Upper lobe of right lung (tissue), 1 donor: ENCODE measurements at regions not wholly inside any gene's neighbourhood (a gene's known extent, or its start where the extent isn't known, plus 50 kb on each side); places are given as distances from the start of the nearest gene placed in this dataset.

Experiments
- ATAC-seq: fragments of 200-7000 bp; cut with Tn5 transposase; one replicate; pipeline ENCODE4 v1.9.1; 2020; ENCODE audit warnings: mild to moderate bottlenecking, moderate library complexity
- DNase-seq: peaks from one replicate; pipeline ENCODE4 v3.0.0-alpha.2; 2020
- H3K27ac ChIP-seq: fragments of 200-600 bp; one replicate; pipeline ENCODE4 v1.8.0; 2022
- H3K27me3 ChIP-seq: fragments of 200-600 bp; one replicate; pipeline ENCODE4 v1.8.0; 2022; ENCODE audit warnings: mild to moderate bottlenecking
- H3K36me3 ChIP-seq: fragments of 200-600 bp; one replicate; pipeline ENCODE4 v1.8.0; 2022
- H3K4me1 ChIP-seq: fragments of 200-600 bp; one replicate; pipeline ENCODE4 v1.8.0; 2022
- H3K4me3 ChIP-seq: fragments of 200-600 bp; one replicate; pipeline ENCODE4 v1.8.0; 2022; ENCODE audit warnings: mild to moderate bottlenecking
- H3K9me3 ChIP-seq: fragments of 200-600 bp; one replicate; pipeline ENCODE4 v1.8.0; 2022
- CTCF ChIP-seq: fragments of 200-600 bp; IDR thresholded peaks from one replicate; pipeline ENCODE4 v1.8.0; 2022; ENCODE audit warnings: antibody characterized with exemption
- intact Hi-C: fragments of 100-400 bp; cut with DNase I; formaldehyde crosslinking; loops from one replicate; pipeline ENCODE4 v1.11.0; 2022
- donor health status: DM: no; HTN: yes; CAD: no; lungs with severe emphysema.

GRCh38 chr2:7309582-7309981, 392.4 kb downstream of the RNF144A start:
- intact Hi-C loops, result no loop called here
- Histone ChIP-seq H3K9me3 (no peaks in the 10 kb centered on the region), H3K4me3 (no peak overlapping the region), H3K4me1 (no peaks in the 10 kb centered on the region), H3K36me3 (no peaks in the 10 kb centered on the region), H3K27me3 (no peaks in the 10 kb centered on the region), H3K27ac (no peak overlapping the region)
- DNase-seq (no peak), ATAC-seq (no peak)
- no peak for TF ChIP-seq CTCF

DNA sequence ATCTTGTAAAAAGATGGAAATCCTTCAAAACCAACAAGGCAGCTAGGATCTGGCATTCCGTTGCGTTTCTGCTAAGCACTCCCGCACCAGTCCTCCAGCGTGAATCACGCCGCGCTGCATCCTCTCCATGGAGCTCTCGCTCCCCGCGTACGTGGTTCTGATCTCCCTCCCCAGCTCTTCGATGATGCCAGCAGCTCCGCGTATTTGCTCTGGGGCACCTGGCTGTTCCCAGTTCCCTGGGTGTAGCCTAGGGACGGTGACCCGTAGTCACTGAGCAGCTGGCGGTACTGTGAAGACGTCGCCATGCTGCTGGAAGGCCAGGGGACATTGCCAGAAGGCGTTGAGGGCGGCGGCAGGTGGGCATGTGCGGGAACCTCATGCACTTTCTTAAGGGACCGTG, 407.5 kb downstream of the RNF144A start:
- no peak for TF ChIP-seq CTCF
- no peaks in the 10 kb centered on the region for H3K27me3 ChIP-seq
- H3K4me1 ChIP-seq, result no peaks in the 10 kb centered on the region
- H3K9me3 ChIP-seq, result no peaks in the 10 kb centered on the region
- no peak overlapping the region for H3K4me3 ChIP-seq
- DNase-seq (no peak), ATAC-seq (no peak)
- no peaks in the 10 kb centered on the region for H3K36me3 ChIP-seq
- intact Hi-C loops, result no loop called here
- H3K27ac ChIP-seq, result no peak overlapping the region

DNA sequence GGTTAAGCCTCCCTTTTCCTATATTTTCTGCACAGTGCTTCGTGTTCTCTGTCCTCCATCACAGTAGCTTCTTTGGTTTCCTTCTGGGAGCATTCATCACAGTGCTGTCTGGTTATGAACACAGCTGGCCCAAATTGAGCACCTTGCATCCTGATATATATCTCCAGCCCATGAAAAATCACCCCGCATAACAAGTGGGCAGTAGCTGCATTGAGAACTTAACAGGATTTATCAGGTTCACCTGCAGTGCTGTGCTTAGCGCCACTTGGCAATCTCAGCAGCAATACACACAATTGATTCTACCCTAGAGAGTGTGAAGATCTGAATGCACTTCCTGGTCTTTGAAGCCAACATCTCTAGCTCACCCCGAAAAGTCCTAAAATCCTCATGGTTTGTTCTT, 408.0 kb downstream of the RNF144A start:
- Histone ChIP-seq H3K36me3 (no peaks in the 10 kb centered on the region), H3K9me3 (no peaks in the 10 kb centered on the region), H3K4me3 (no peak overlapping the region), H3K4me1 (no peaks in the 10 kb centered on the region), H3K27ac (no peak overlapping the region), H3K27me3 (no peaks in the 10 kb centered on the region)
- intact Hi-C loops, result no loop called here
- DNase-seq (no peak), ATAC-seq (no peak)
- no peak for TF ChIP-seq CTCF

DNA sequence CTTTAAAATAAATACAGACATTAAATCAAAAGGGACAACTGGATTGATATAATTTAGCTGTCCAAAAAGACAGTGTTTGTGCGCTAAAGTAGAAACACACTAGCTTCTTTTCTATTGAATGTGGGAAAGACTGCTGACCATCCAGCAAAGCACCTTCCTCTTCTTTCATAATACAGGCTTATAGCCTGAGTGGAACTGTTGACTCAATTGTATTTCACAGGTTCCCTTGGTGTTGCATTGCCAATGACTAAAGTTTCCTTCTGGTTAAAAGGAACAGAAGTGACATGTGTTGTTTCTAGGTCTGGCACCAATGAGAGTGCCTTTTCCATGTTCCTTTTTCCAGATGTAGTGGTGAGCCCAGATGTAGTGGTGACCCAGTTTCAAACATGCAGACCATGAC, 412.3 kb downstream of the RNF144A start:
- Histone ChIP-seq H3K36me3 (no peaks in the 10 kb centered on the region), H3K27ac (no peak overlapping the region), H3K4me1 (no peaks in the 10 kb centered on the region), H3K27me3 (no peaks in the 10 kb centered on the region), H3K4me3 (no peak overlapping the region), H3K9me3 (no peaks in the 10 kb centered on the region)
- intact Hi-C loops, result no loop called here
- TF ChIP-seq CTCF, result no peak
- ATAC-seq, result no peak
- no peak for DNase-seq

DNA sequence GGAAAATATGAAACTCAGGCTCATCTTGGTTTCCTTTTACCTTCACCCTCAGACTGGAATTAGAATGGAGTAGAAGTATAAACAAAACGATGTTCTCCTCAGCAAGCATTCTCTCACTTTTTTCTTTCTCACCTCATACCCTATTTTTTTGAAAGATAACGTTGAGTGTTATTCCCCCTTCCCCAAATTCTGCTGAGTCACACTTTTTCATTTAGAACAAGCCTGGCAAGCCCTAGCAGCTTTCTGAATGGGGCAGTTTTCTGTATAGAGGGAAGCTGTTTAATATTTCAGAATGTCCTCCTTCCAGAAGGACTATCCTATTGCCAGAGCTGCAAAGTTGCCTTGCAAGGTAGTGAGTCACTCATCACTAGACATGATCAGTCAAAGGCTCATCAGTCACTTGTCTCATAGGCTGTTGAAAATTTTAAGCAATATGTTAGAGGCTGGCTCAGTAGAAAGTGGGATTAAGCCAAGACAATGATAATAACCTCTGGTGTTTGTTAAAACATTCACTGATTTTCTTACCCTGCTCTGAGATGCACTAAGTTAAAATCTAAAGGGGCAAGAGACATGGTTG, 416.1 kb downstream of the RNF144A start:
- Histone ChIP-seq H3K27ac (no peak overlapping the region), H3K36me3 (no peaks in the 10 kb centered on the region), H3K4me3 (no peak overlapping the region), H3K9me3 (no peaks in the 10 kb centered on the region), H3K27me3 (no peaks in the 10 kb centered on the region), H3K4me1 (no peaks in the 10 kb centered on the region)
- ATAC-seq (no peak), DNase-seq (no peak)
- intact Hi-C loops, result no loop called here
- no peak for TF ChIP-seq CTCF

DNA sequence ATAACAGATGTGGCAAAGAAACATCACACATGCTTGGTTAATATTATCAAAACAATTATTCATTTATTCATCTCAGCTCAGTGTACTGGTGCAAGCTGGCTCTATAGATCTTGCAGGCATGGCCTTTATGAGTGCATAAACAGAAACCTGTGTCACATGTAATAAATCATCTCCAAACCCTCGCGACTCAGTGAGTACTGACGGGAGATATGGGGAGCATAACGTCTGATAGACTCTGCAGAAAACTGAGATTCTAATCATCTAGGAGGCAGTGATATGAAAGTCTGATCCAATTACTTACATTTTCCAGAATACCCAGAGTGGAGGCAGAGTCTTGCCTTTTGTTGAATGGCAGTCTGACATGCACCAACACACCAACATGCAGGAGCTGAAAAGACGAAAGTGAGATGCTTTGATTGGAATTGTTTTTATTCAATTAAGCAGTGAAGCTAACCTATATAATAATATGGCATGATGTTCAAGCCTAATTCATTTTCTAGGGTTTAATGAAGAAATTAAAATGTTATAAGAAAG, 416.8 kb downstream of the RNF144A start:
- intact Hi-C loops, result no loop called here

More for the DNA sequence above, 416.8 kb downstream of the RNF144A start:
- no peaks in the 10 kb centered on the region for H3K4me1 ChIP-seq
- H3K9me3 ChIP-seq, result no peaks in the 10 kb centered on the region
- no peak for TF ChIP-seq CTCF
- H3K36me3 ChIP-seq, result no peaks in the 10 kb centered on the region
- H3K27ac ChIP-seq, result no peak overlapping the region
- no peak for DNase-seq
- no peak for ATAC-seq
- no peak overlapping the region for H3K4me3 ChIP-seq
- H3K27me3 ChIP-seq, result no peaks in the 10 kb centered on the region
